ENCODE measurements at regions not wholly inside any gene's neighbourhood (a gene's known extent, or its start where the extent isn't known, plus 50 kb on each side); places are given as distances from the start of the nearest gene placed in this dataset.
"Not testable (repeated sequence)": the region's sequence is repeated elsewhere in the genome, so short reads cannot be mapped to it uniquely, and the experiment has no call there.

GRCh38 chr10:2891073-2891769, 176.1 kb upstream of the PFKP start:
- no peak for DNase-seq (ENCODE audit: low spot score)

GRCh38 chr10:2890093-2890492, 177.3 kb upstream of the PFKP start:
- no peak for DNase-seq (ENCODE audit: low spot score)

GRCh38 chr10:2888403-2889004, 178.8 kb upstream of the PFKP start:
- no peak for DNase-seq (ENCODE audit: low spot score)

GRCh38 chr10:2887391-2888070, 179.8 kb upstream of the PFKP start:
- DNase-seq (ENCODE audit: low spot score): no peak

GRCh38 chr10:2886662-2887061, 180.7 kb upstream of the PFKP start:
- no peak for DNase-seq (ENCODE audit: low spot score)

- DNase-seq (ENCODE audit: low spot score): no peak
Measured at GRCh38 chr10:2885288-2886278, 181.8 kb upstream of the PFKP start.

- DNase-seq (ENCODE audit: low spot score): not testable (repeated sequence)
Measured at GRCh38 chr10:2883983-2884540, 183.3 kb upstream of the PFKP start.

- no peak for DNase-seq (ENCODE audit: low spot score)
Measured at GRCh38 chr10:2883238-2883637, 184.1 kb upstream of the PFKP start.

- DNase-seq (ENCODE audit: low spot score): no peak
Measured at GRCh38 chr10:2882628-2883027, 184.7 kb upstream of the PFKP start.

GRCh38 chr10:2881720-2882620, 185.4 kb upstream of the PFKP start:
- no peak for DNase-seq (ENCODE audit: low spot score)

- DNase-seq (ENCODE audit: low spot score): not testable (repeated sequence)
Measured at GRCh38 chr10:2880050-2880449, 187.3 kb upstream of the PFKP start.

GRCh38 chr10:2878818-2879217, 188.5 kb upstream of the PFKP start:
- no peak for DNase-seq (ENCODE audit: low spot score)

GRCh38 chr10:2876032-2876431, 191.3 kb upstream of the PFKP start:
- no peak for DNase-seq (ENCODE audit: low spot score)

- no peak for DNase-seq (ENCODE audit: low spot score)
Measured at GRCh38 chr10:2874963-2875362, 192.4 kb upstream of the PFKP start.

- DNase-seq (ENCODE audit: low spot score): no peak
Measured at GRCh38 chr10:2873769-2874168, 193.6 kb upstream of the PFKP start.

GRCh38 chr10:2871673-2872219, 195.6 kb upstream of the PFKP start:
- DNase-seq (ENCODE audit: low spot score): no peak

GRCh38 chr10:2870654-2871053, 196.7 kb upstream of the PFKP start:
- DNase-seq (ENCODE audit: low spot score): no peak

- no peak for DNase-seq (ENCODE audit: low spot score)
Measured at GRCh38 chr10:2867788-2868299, 199.5 kb upstream of the PFKP start.

- DNase-seq (ENCODE audit: low spot score): no peak
Measured at GRCh38 chr10:2866569-2866968, 200.8 kb upstream of the PFKP start.

- DNase-seq (ENCODE audit: low spot score): no peak
Measured at GRCh38 chr10:2861632-2862210, 205.6 kb upstream of the PFKP start.
